GM19372 (cell line): ENCODE measurements at regions not wholly inside any gene's neighbourhood (a gene's known extent, or its start where the extent isn't known, plus 50 kb on each side); places are given as distances from the start of the nearest gene placed in this dataset.

Source experiments
- ATAC-seq: cut with Tn5 transposase; IDR thresholded peaks from one replicate; pipeline ENCODE4 v1.9.1; 2021; ENCODE audit warnings: mild to moderate bottlenecking, low read depth, moderate library complexity; ENCODE audit not compliant: unreplicated experiment

GRCh38 chr16:79543219-79543618 is 57.3 kb downstream of the MAF start:
- ATAC-seq: no peak

GRCh38 chr16:79542237-79542774 is 58.2 kb downstream of the MAF start:
- no peak for ATAC-seq

GRCh38 chr16:79540825-79541595 is 59.5 kb downstream of the MAF start:
- ATAC-seq: no peak

- ATAC-seq: no peak
Observed at GRCh38 chr16:79537584-79537983, 63.0 kb downstream of the MAF start.

- ATAC-seq: no peak
Observed at GRCh38 chr16:79536958-79537357, 63.6 kb downstream of the MAF start.

- ATAC-seq: no peak
Observed at GRCh38 chr16:79535130-79535529, 65.4 kb downstream of the MAF start.

GRCh38 chr16:79534143-79534542 is 66.4 kb downstream of the MAF start:
- ATAC-seq: no peak

GRCh38 chr16:79533292-79533691 is 67.2 kb downstream of the MAF start:
- ATAC-seq: no peak

GRCh38 chr16:79532785-79533184 is 67.8 kb downstream of the MAF start:
- ATAC-seq: no peak

GRCh38 chr16:79532273-79532672 is 68.3 kb downstream of the MAF start:
- no peak for ATAC-seq

- ATAC-seq: no peak
Observed at GRCh38 chr16:79528338-79528737, 72.2 kb downstream of the MAF start.

- ATAC-seq: no peak
Observed at GRCh38 chr16:79523971-79524370, 76.6 kb downstream of the MAF start.

- ATAC-seq: no peak
Observed at GRCh38 chr16:79519448-79519847, 81.1 kb downstream of the MAF start.

GRCh38 chr16:79517156-79517555 is 83.4 kb downstream of the MAF start:
- ATAC-seq: no peak

GRCh38 chr16:79510879-79511278 is 89.7 kb downstream of the MAF start:
- ATAC-seq: no peak

- no peak for ATAC-seq
Observed at GRCh38 chr16:79509906-79510305, 90.6 kb downstream of the MAF start.

- ATAC-seq: no peak
Observed at GRCh38 chr16:79509211-79509631, 91.3 kb downstream of the MAF start.

GRCh38 chr16:79508294-79508693 is 92.2 kb downstream of the MAF start:
- no peak for ATAC-seq

- ATAC-seq: no peak
Observed at GRCh38 chr16:79505344-79505743, 95.2 kb downstream of the MAF start.

- ATAC-seq: no peak
Observed at GRCh38 chr16:79503511-79503910, 97.0 kb downstream of the MAF start.

GRCh38 chr16:79501446-79501845 is 99.1 kb downstream of the MAF start:
- no peak for ATAC-seq

GRCh38 chr16:79500866-79501265 is 99.7 kb downstream of the MAF start:
- ATAC-seq: no peak
